ENCODE measurements at regions not wholly inside any gene's neighbourhood (a gene's known extent, or its start where the extent isn't known, plus 50 kb on each side); places are given as distances from the start of the nearest gene placed in this dataset.

- TF ChIP-seq, protein P1, sequence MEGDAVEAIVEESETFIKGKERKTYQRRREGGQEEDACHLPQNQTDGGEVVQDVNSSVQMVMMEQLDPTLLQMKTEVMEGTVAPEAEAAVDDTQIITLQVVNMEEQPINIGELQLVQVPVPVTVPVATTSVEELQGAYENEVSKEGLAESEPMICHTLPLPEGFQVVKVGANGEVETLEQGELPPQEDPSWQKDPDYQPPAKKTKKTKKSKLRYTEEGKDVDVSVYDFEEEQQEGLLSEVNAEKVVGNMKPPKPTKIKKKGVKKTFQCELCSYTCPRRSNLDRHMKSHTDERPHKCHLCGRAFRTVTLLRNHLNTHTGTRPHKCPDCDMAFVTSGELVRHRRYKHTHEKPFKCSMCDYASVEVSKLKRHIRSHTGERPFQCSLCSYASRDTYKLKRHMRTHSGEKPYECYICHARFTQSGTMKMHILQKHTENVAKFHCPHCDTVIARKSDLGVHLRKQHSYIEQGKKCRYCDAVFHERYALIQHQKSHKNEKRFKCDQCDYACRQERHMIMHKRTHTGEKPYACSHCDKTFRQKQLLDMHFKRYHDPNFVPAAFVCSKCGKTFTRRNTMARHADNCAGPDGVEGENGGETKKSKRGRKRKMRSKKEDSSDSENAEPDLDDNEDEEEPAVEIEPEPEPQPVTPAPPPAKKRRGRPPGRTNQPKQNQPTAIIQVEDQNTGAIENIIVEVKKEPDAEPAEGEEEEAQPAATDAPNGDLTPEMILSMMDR (IDR thresholded peaks at IDR 0.05) = no peak
- ATAC-seq = no peak
- H3K36me3 Mint-ChIP-seq (ENCODE audit: low read depth) = no peaks in the 10 kb centered on the region
- no peak for DNase-seq
- H3K9me3 Mint-ChIP-seq = no peaks in the 10 kb centered on the region
- CTCF ChIA-PET = no interaction called here
- H3K27me3 Mint-ChIP-seq = peaks cover 3% of the 10 kb centered on the region
- intact Hi-C loops (cut with micrococcal nuclease) = no loop called here
- H3K4me1 Mint-ChIP-seq (ENCODE audit: low read depth) = peaks cover 4% of the 10 kb centered on the region
- POLR2A ChIA-PET = no interaction called here
- no peak overlapping the region for H3K27ac Mint-ChIP-seq
- no peak overlapping the region for H3K4me3 Mint-ChIP-seq
Observed at GRCh38 chr13:111462221-111462764, 141.9 kb downstream of the TEX29 start.

DNA sequence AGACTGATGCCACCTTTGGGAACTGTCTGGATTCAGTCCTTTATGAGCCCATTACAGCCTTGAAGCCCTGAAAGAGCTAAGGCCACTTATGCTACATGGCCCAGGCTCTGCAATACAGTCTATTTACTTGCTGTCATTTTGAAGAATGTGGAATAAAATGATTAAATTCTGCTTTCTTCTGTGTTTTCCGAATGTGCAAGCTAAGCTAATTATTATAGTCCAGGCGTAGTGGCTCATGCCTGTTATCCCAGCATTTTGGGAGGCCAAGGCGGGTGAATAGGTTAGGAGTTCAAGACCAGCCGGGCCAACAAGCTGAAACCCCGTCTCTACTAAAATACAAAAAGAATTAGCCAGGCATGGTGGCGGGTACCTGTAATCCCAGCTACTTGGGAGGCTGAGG is 142.5 kb downstream of the TEX29 start:
- Mint-ChIP-seq H3K4me3 (no peak overlapping the region), H3K4me1 (ENCODE audit: low read depth) (peaks cover 4% of the 10 kb centered on the region), H3K27me3 (peaks cover 7% of the 10 kb centered on the region), H3K36me3 (ENCODE audit: low read depth) (no peaks in the 10 kb centered on the region), H3K27ac (no peak overlapping the region), H3K9me3 (no peaks in the 10 kb centered on the region)
- POLR2A ChIA-PET = no interaction called here
- TF ChIP-seq, protein P1 (IDR thresholded peaks at IDR 0.05) = no peak
- intact Hi-C loops (cut with micrococcal nuclease) = no loop called here
- ATAC-seq (no peak), DNase-seq (no peak)
- CTCF ChIA-PET = no interaction called here

DNA sequence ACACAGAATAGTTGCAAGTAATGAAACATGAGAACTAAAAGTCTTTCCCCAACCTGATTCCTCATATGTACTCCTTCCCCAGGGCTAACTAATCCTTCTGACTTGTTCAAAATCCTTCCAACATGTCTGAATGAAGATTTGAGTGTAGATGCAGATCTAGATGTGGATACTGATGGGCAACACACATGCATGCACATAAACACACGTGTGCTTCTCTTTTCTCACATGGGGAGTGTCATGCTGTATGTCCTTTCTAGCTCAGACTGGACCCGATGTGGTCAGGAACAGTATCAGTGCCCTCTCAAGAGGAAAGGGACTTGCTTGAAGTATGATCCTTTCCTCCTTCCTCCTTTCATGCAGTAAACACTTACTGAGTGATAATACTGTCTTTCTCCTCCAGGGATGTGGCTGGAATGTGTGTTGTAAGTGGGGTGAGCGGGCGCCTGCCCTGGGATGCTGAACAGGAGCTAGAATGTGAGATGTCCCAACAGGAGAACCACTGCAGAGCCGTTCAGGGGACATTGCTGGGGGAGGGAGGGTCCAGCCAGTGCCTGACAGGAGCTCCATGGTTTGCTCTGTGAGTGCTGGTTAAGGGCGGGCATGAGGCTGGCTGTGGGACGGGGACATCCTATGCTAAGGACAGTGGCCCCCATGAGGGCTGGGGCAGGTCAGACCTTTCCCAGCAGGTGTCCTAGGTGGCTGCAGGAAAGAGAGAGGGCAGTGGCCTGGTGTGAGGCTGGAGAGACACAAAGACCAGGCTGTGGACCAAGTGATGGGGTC is 146.9 kb downstream of the TEX29 start:
- CTCF ChIA-PET = no interaction called here
- H3K4me3 Mint-ChIP-seq = no peak overlapping the region
- no peaks in the 10 kb centered on the region for H3K36me3 Mint-ChIP-seq (ENCODE audit: low read depth)
- no peak for ATAC-seq
- no peaks in the 10 kb centered on the region for H3K4me1 Mint-ChIP-seq (ENCODE audit: low read depth)
- no peak for DNase-seq
- TF ChIP-seq, protein P1 (IDR thresholded peaks at IDR 0.05) = no peak
- no peak overlapping the region for H3K27ac Mint-ChIP-seq
- intact Hi-C loops (cut with micrococcal nuclease) = no loop called here
- POLR2A ChIA-PET = no interaction called here
- H3K27me3 Mint-ChIP-seq = peaks cover 4% of the 10 kb centered on the region
- no peaks in the 10 kb centered on the region for H3K9me3 Mint-ChIP-seq

DNA sequence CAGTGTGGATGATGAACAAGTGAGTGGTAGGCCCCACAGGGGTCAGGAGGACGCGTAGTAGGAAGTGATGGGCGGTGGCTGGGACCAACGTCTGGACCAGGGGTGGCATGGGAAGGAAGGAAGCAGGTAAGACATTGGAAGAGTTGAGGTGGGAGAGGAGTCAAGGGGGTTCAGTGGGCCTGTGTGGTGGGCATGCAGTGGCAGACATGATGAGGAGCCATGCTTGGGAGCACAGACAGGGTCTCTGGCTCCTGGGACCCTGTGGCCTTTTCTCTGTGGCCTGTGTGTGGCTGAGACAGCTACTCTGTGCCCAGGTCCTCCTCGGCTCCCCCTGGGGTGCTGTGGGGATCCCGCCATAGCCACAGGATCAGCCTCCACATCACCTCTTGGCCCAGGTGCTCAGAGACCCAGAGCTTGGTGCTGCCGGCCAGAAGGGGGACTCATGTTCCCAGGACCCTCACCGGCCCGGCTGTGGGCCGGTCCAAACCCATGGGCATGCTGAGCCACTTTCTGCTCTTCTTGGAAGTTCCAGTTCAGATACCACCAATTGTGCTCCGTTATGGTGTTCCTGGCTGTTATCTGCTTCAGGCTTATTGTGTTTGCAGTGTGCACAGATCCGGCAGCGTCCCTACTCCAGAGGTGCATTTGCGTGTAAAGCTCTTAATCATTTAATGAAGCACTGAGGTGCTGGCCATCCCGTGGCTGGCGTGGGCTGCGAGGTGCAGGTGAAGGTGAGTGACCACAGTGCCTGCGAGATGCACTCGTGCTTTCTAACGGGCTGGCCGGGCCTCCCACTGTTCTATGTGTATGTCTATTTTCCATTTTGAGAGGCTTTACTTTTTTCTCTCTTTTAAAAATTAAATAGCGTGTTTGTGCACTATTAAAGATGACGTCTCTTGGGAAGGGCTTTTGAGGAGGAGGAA is 147.9 kb downstream of the TEX29 start:
- ATAC-seq (no peak), DNase-seq (no peak)
- H3K4me3 Mint-ChIP-seq = no peak overlapping the region
- H3K36me3 Mint-ChIP-seq (ENCODE audit: low read depth) = no peaks in the 10 kb centered on the region
- CTCF ChIA-PET = no interaction called here
- H3K27me3 Mint-ChIP-seq = peaks cover 4% of the 10 kb centered on the region
- TF ChIP-seq, protein P1 (IDR thresholded peaks at IDR 0.05) = no peak
- H3K27ac Mint-ChIP-seq = no peak overlapping the region
- POLR2A ChIA-PET = no interaction called here
- H3K9me3 Mint-ChIP-seq = no peaks in the 10 kb centered on the region
- H3K4me1 Mint-ChIP-seq (ENCODE audit: low read depth) = no peaks in the 10 kb centered on the region
- intact Hi-C loops (cut with micrococcal nuclease) = no loop called here

GRCh38 chr13:111469450-111469849 is 149.0 kb downstream of the TEX29 start:
- Mint-ChIP-seq H3K27me3 (peaks cover 4% of the 10 kb centered on the region), H3K36me3 (ENCODE audit: low read depth) (no peaks in the 10 kb centered on the region), H3K4me1 (ENCODE audit: low read depth) (no peaks in the 10 kb centered on the region), H3K9me3 (no peaks in the 10 kb centered on the region), H3K27ac (no peak overlapping the region), H3K4me3 (no peak overlapping the region)
- TF ChIP-seq, protein P1 (IDR thresholded peaks at IDR 0.05) = no peak
- intact Hi-C loops (cut with micrococcal nuclease) = no loop called here
- DNase-seq = no peak
- ATAC-seq = no peak
- ChIA-PET CTCF (no interaction called here), POLR2A (no interaction called here)
